A673 (cell line): ENCODE measurements at regions not wholly inside any gene's neighbourhood (a gene's known extent, or its start where the extent isn't known, plus 50 kb on each side); places are given as distances from the start of the nearest gene placed in this dataset.

ENCODE experiments used
- BruUV-seq: library from RNA; stranded (reverse); fragments of 400-500 nt; replicated peaks from 2 replicates; lab custom pipeline; 2021; lab: Mats Ljungman, UMichigan
- CTCF ChIA-PET: fragments of 300-600 bp; sonication (Branson Sonifier 250); formaldehyde crosslinking; loops from one replicate; lab custom pipeline; 2022; ENCODE audit warnings: antibody characterized with exemption; lab: Charles Lee
- POLR2A ChIA-PET: fragments of 300-600 bp; sonication (Branson Sonifier 250); formaldehyde crosslinking; loops from one replicate; lab custom pipeline; 2022; ENCODE audit warnings: antibody characterized with exemption; ENCODE audit not compliant: low non-redundant PET; lab: Charles Lee
- DNase-seq: peaks from one replicate; pipeline ENCODE4 v3.0.0-alpha.2; 2015; ENCODE audit warnings: low spot score
- H3K27ac ChIP-seq: fragments of 200-600 bp; sonication (generic); 2 replicates; pipeline ENCODE4 v1.5.1; 2016; ENCODE audit warnings: mixed run types, low read depth, mild to moderate bottlenecking, mixed read lengths, antibody characterized with exemption, low read length; ENCODE audit not compliant: poor library complexity, severe bottlenecking
- H3K27me3 ChIP-seq: fragments of 200-600 bp; sonication (generic); replicated peaks from 2 replicates; pipeline ENCODE4 v1.6.1; 2017; ENCODE audit warnings: mixed run types, low read depth, mild to moderate bottlenecking, mixed read lengths, antibody characterized with exemption, low read length; ENCODE audit not compliant: insufficient read depth, poor library complexity
- H3K36me3 ChIP-seq: fragments of 200-600 bp; sonication (generic); 2 replicates; pipeline ENCODE4 v1.6.1; 2016; ENCODE audit warnings: mixed run types, mild to moderate bottlenecking, mixed read lengths, antibody characterized with exemption, low read length; ENCODE audit not compliant: insufficient read depth, poor library complexity, severe bottlenecking
- H3K4me1 ChIP-seq: fragments of 200-600 bp; sonication (generic); 2 replicates; pipeline ENCODE4 v1.6.1; 2017; ENCODE audit warnings: mixed run types, mild to moderate bottlenecking, mixed read lengths, antibody characterized with exemption, low read length; ENCODE audit not compliant: insufficient read depth, poor library complexity, severe bottlenecking
- H3K4me3 ChIP-seq: fragments of 200-600 bp; sonication (generic); 2 replicates; pipeline ENCODE4 v1.5.1; 2016; ENCODE audit warnings: low read depth, mixed run types, mild to moderate bottlenecking, mixed read lengths, low read length; ENCODE audit not compliant: poor library complexity, severe bottlenecking
- H3K9me3 ChIP-seq: fragments of 200-600 bp; sonication (generic); 2 replicates; pipeline ENCODE4 v1.6.1; 2016; ENCODE audit warnings: mixed run types, low read depth, mild to moderate bottlenecking, mixed read lengths, antibody characterized with exemption, low read length; ENCODE audit not compliant: poor library complexity, severe bottlenecking
- EZH2 ChIP-seq: fragments of 200-600 bp; sonication (generic); IDR thresholded peaks from 2 replicates; pipeline ENCODE4 v1.6.1; 2017; ENCODE audit warnings: borderline replicate concordance, low read depth, mild to moderate bottlenecking, mixed read lengths, antibody characterized with exemption, low read length; ENCODE audit not compliant: poor library complexity, severe bottlenecking
- intact Hi-C: fragments of 100-400 bp; cut with micrococcal nuclease; formaldehyde crosslinking; loops from one replicate; pipeline ENCODE4 v1.10.0; 2022; ENCODE audit not compliant: unreplicated experiment
- TF ChIP-seq, protein P1 (sequence below): fragments of 300-800, 200-600 bp; sonication (generic); conservative IDR thresholded peaks from 2 replicates; pipeline ENCODE4 v1.5.1; 2017; ENCODE audit warnings: low read depth, mild to moderate bottlenecking, antibody characterized with exemption, low read length, moderate library complexity, mixed read lengths

GRCh38 chr5:159525117-159525516 lies 194.8 kb upstream of the IL12B start:
- no peaks in the 10 kb centered on the region for H3K27me3 ChIP-seq
- no peak for DNase-seq
- TF ChIP-seq EZH2: no peak
- TF ChIP-seq, protein P1, sequence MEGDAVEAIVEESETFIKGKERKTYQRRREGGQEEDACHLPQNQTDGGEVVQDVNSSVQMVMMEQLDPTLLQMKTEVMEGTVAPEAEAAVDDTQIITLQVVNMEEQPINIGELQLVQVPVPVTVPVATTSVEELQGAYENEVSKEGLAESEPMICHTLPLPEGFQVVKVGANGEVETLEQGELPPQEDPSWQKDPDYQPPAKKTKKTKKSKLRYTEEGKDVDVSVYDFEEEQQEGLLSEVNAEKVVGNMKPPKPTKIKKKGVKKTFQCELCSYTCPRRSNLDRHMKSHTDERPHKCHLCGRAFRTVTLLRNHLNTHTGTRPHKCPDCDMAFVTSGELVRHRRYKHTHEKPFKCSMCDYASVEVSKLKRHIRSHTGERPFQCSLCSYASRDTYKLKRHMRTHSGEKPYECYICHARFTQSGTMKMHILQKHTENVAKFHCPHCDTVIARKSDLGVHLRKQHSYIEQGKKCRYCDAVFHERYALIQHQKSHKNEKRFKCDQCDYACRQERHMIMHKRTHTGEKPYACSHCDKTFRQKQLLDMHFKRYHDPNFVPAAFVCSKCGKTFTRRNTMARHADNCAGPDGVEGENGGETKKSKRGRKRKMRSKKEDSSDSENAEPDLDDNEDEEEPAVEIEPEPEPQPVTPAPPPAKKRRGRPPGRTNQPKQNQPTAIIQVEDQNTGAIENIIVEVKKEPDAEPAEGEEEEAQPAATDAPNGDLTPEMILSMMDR: no peak
- H3K4me1 ChIP-seq: no peaks in the 10 kb centered on the region
- H3K4me3 ChIP-seq: no peak overlapping the region
- ChIA-PET CTCF (no interaction called here), POLR2A (no interaction called here)
- no peaks in the 10 kb centered on the region for H3K9me3 ChIP-seq
- no peaks in the 10 kb centered on the region for H3K36me3 ChIP-seq
- H3K27ac ChIP-seq: no peak overlapping the region
- intact Hi-C loops: no loop called here
- BruUV-seq: no TSS peak

DNA sequence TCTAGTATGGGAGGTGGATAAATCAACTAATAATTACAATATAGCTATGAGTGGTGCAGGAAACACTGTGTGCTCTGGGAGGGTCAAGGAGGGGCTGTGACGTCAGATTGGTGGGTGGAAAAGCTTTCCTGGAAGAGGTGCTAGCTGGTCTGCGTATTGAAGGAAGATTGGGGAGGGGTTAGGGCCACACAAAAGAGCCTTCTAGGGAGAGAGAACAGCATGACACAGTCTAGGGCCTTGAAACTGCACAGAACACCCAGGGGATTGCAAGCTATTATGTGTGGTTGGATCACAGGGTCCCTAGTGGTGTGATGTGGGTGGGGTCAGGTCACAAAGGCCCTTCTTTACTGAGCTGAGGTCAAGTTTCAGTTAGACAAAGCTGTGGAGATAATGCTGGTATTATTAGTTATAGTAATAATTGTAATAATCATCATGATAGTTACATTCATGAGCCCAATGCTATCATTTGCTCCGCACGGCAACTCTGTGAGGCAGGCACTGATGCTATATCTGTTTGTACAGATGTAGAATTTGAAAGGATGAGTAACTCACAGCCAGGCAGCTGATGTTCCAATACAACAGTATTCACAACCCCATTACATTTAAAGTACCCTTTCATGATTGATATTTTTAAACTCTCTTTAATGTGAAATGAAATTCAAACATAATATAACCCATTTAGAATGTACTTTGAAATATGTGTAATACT lies 197.4 kb upstream of the IL12B start:
- POLR2A ChIA-PET: no interaction called here
- CTCF ChIA-PET: no interaction called here
- no TSS peak for BruUV-seq

GRCh38 chr5:159531554-159532105 lies 201.3 kb upstream of the IL12B start:
- Histone ChIP-seq H3K27me3 (no peaks in the 10 kb centered on the region), H3K27ac (no peak overlapping the region), H3K36me3 (no peaks in the 10 kb centered on the region), H3K4me1 (no peaks in the 10 kb centered on the region), H3K9me3 (no peaks in the 10 kb centered on the region), H3K4me3 (no peak overlapping the region)
- CTCF ChIA-PET: no interaction called here
- no peak for DNase-seq
- intact Hi-C loops: no loop called here
- BruUV-seq: no TSS peak
- POLR2A ChIA-PET: no interaction called here
- TF ChIP-seq, protein P1: no peak
- no peak for TF ChIP-seq EZH2

More for the DNA sequence above, 197.4 kb upstream of the IL12B start:
- H3K27ac ChIP-seq: no peak overlapping the region
- no peak for DNase-seq
- no peak overlapping the region for H3K4me3 ChIP-seq
- H3K36me3 ChIP-seq: no peaks in the 10 kb centered on the region
- intact Hi-C loops: no loop called here
- no peak for TF ChIP-seq EZH2
- TF ChIP-seq, protein P1: no peak
- no peaks in the 10 kb centered on the region for H3K9me3 ChIP-seq
- H3K27me3 ChIP-seq: no peaks in the 10 kb centered on the region
- no peaks in the 10 kb centered on the region for H3K4me1 ChIP-seq
